Karpas-422 (cell line): ENCODE measurements at regions not wholly inside any gene's neighbourhood (a gene's known extent, or its start where the extent isn't known, plus 50 kb on each side); places are given as distances from the start of the nearest gene placed in this dataset.

ENCODE experiments used
- DNase-seq: peaks from one replicate; pipeline ENCODE4 v3.0.0-alpha.2; 2015
- H2AFZ ChIP-seq: fragments of 200-600 bp; sonication (generic); 2 replicates; pipeline ENCODE4 v1.6.1; 2014; ENCODE audit warnings: antibody characterized with exemption, low read length, mixed read lengths
- H3K27ac ChIP-seq: fragments of 200-600 bp; sonication (generic); 2 replicates; pipeline ENCODE4 v1.5.1; 2014; ENCODE audit warnings: mild to moderate bottlenecking, low read length, moderate library complexity
- H3K27me3 ChIP-seq: fragments of 200-600 bp; sonication (generic); 2 replicates; pipeline ENCODE4 v1.6.1; 2014; ENCODE audit warnings: low read length, mixed read lengths
- H3K36me3 ChIP-seq: fragments of 200-600 bp; sonication (generic); 2 replicates; pipeline ENCODE4 v1.6.1; 2014; ENCODE audit warnings: low read length, mixed read lengths; ENCODE audit not compliant: insufficient read depth
- H3K4me1 ChIP-seq: fragments of 200-600 bp; sonication (generic); 2 replicates; pipeline ENCODE4 v1.6.1; 2014; ENCODE audit warnings: mild to moderate bottlenecking, low read length, mixed read lengths
- H3K4me2 ChIP-seq: fragments of 200-600 bp; sonication (generic); 2 replicates; pipeline ENCODE4 v1.6.1; 2014; ENCODE audit warnings: low read length, low read depth, mild to moderate bottlenecking; ENCODE audit not compliant: poor library complexity, severe bottlenecking
- H3K4me3 ChIP-seq: fragments of 200-600 bp; sonication (generic); 2 replicates; pipeline ENCODE4 v1.5.1; 2014; ENCODE audit warnings: mild to moderate bottlenecking, antibody characterized with exemption, low read length, mixed read lengths
- H3K79me2 ChIP-seq: fragments of 200-600 bp; sonication (generic); 2 replicates; pipeline ENCODE4 v1.6.1; 2014; ENCODE audit warnings: mild to moderate bottlenecking, low read length, mixed read lengths
- H3K9ac ChIP-seq: fragments of 200-600 bp; sonication (generic); 2 replicates; pipeline ENCODE4 v1.6.0; 2014; ENCODE audit warnings: low read length
- H3K9me2 ChIP-seq: fragments of 200-600 bp; sonication (generic), shearing (Covaris generic); replicated peaks from 2 replicates; pipeline ENCODE4 v1.6.0; 2014; ENCODE audit warnings: mild to moderate bottlenecking, low read length, moderate library complexity; ENCODE audit not compliant: insufficient read depth
- H3K9me3 ChIP-seq: fragments of 300-700, 200-600 bp; sonication (generic); 2 replicates; pipeline ENCODE4 v1.6.1; 2014; ENCODE audit warnings: low read length, mixed read lengths
- H4K20me1 ChIP-seq: fragments of 200-600 bp; sonication (generic); 2 replicates; pipeline ENCODE4 v1.6.1; 2014; ENCODE audit warnings: mild to moderate bottlenecking, antibody characterized with exemption, low read length, low read depth; ENCODE audit not compliant: insufficient read depth

- DNase-seq, result no peak
- Histone ChIP-seq H3K27ac (no peak overlapping the region), H3K9me3 (no peaks in the 10 kb centered on the region), H4K20me1 (no peaks in the 10 kb centered on the region), H2AFZ (no peak overlapping the region), H3K4me3 (no peak overlapping the region), H3K9ac (no peak overlapping the region), H3K27me3 (no peaks in the 10 kb centered on the region), H3K79me2 (no peaks in the 10 kb centered on the region), H3K9me2 (no peaks in the 10 kb centered on the region), H3K4me1 (peaks cover 12% of the 10 kb centered on the region), H3K36me3 (no peaks in the 10 kb centered on the region), H3K4me2 (no peak overlapping the region)
Observed at GRCh38 chr22:45098056-45098455, 65.7 kb upstream of the NUP50 start.

DNA sequence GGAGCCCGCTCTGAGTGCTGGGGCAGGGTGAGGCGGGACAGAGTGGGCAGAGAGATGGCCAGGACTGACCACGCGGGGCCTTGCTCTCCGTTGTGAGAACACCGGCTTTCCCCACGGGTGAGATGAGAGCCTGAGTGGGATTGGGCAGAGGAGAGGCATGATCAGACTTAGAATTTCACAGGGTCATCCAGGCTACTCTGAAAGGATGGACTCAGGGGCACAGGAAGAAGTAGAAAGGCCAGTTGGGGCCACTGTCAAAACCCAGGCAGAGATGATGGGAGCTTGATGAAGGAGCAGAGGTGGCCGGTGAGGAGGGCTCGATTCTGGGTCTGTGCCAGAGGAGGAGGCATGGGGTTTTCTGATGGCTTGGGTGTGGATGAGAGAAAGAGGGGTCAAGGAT lies 63.8 kb upstream of the NUP50 start:
- H3K36me3 ChIP-seq, result no peaks in the 10 kb centered on the region
- H3K4me3 ChIP-seq, result no peak overlapping the region
- no peak overlapping the region for H3K27ac ChIP-seq
- H3K4me1 ChIP-seq, result peaks cover 15% of the 10 kb centered on the region
- H3K9me2 ChIP-seq, result no peaks in the 10 kb centered on the region
- H2AFZ ChIP-seq, result no peak overlapping the region
- H4K20me1 ChIP-seq, result no peaks in the 10 kb centered on the region
- H3K79me2 ChIP-seq, result no peaks in the 10 kb centered on the region
- no peak overlapping the region for H3K9ac ChIP-seq
- no peak overlapping the region for H3K4me2 ChIP-seq
- DNase-seq, result no peak
- no peaks in the 10 kb centered on the region for H3K9me3 ChIP-seq
- no peaks in the 10 kb centered on the region for H3K27me3 ChIP-seq

DNA sequence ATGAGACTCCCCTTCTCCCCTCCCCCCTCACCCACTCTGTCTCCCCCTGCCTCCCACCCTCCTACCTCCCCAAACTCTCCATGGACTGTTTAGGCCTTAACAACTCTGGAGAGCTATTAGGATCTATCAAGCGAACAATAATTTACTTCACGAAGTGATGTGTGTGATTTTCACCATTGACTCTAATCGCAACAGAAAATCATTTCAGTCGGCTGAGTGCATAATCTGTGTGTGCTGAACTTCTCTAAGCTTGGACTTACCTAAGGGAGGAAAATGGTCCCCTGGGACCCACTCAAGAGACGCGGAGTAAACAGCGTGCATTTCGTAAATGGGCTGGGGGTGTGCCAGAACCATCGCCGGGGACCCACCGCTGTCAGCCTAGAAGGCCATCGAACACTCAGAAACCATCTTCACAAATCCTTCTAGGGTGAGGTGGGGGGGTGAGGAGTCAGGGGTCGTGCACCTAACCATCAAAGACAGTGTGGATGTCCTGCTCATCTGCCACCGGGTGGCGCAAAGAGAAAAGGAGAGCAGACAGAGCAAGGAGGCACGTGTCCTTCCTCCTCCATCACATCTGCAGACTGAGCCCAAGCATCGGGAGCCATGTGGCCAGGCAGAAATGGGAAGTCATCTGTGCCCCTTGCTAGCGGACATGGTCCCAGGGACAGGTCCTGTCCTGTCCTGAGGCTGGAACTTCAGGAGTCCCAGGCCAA lies 62.1 kb upstream of the NUP50 start:
- no peak overlapping the region for H3K4me2 ChIP-seq

GRCh38 chr22:45102896-45103420 lies 60.8 kb upstream of the NUP50 start:
- peak; percentile 58 for DNase-seq

More for the DNA sequence above, 62.1 kb upstream of the NUP50 start:
- peak overlapping the region; percentile 27; the same call in 1 of the 2 replicates for H3K9ac ChIP-seq
- no peaks in the 10 kb centered on the region for H3K36me3 ChIP-seq
- H3K9me3 ChIP-seq, result no peaks in the 10 kb centered on the region
- H3K27me3 ChIP-seq, result no peaks in the 10 kb centered on the region
- H3K27ac ChIP-seq, result no peak overlapping the region
- H2AFZ ChIP-seq, result 0 out of 2 replicates have a peak overlapping the region, but pooled peaks have one; percentile 62
- no peaks in the 10 kb centered on the region for H4K20me1 ChIP-seq
- peaks cover 15% of the 10 kb centered on the region for H3K4me1 ChIP-seq
- no peaks in the 10 kb centered on the region for H3K9me2 ChIP-seq
- H3K79me2 ChIP-seq, result no peaks in the 10 kb centered on the region
- no peak overlapping the region for H3K4me3 ChIP-seq
- peak; percentile 89 for DNase-seq

GRCh38 chr22:45103756-45104155 lies 60.0 kb upstream of the NUP50 start:
- no peaks in the 10 kb centered on the region for H3K79me2 ChIP-seq
- H3K4me2 ChIP-seq, result no peak overlapping the region
- no peaks in the 10 kb centered on the region for H3K9me3 ChIP-seq
- H3K4me1 ChIP-seq, result peaks cover 15% of the 10 kb centered on the region
- no peaks in the 10 kb centered on the region for H3K27me3 ChIP-seq
- no peak overlapping the region for H3K4me3 ChIP-seq
- no peaks in the 10 kb centered on the region for H3K9me2 ChIP-seq
- H3K27ac ChIP-seq, result no peak overlapping the region
- no peak overlapping the region for H3K9ac ChIP-seq
- no peaks in the 10 kb centered on the region for H4K20me1 ChIP-seq
- no peak overlapping the region for H2AFZ ChIP-seq
- H3K36me3 ChIP-seq, result no peaks in the 10 kb centered on the region
- DNase-seq, result no peak

More at GRCh38 chr22:45102896-45103420, 60.8 kb upstream of the NUP50 start:
- H3K9ac ChIP-seq, result 0 out of 2 replicates have a peak overlapping the region, but pooled peaks have one; percentile 12
- H3K9me2 ChIP-seq, result no peaks in the 10 kb centered on the region
- H2AFZ ChIP-seq, result peak overlapping the region; percentile 71
- no peak overlapping the region for H3K27ac ChIP-seq
- H3K4me2 ChIP-seq, result no peak overlapping the region
- H4K20me1 ChIP-seq, result no peaks in the 10 kb centered on the region
- H3K9me3 ChIP-seq, result no peaks in the 10 kb centered on the region
- H3K4me3 ChIP-seq, result no peak overlapping the region
- H3K27me3 ChIP-seq, result no peaks in the 10 kb centered on the region
- no peaks in the 10 kb centered on the region for H3K79me2 ChIP-seq
- no peaks in the 10 kb centered on the region for H3K36me3 ChIP-seq
- H3K4me1 ChIP-seq, result peaks cover 15% of the 10 kb centered on the region

GRCh38 chr22:45104313-45104712 lies 59.4 kb upstream of the NUP50 start:
- H3K9me3 ChIP-seq, result no peaks in the 10 kb centered on the region
- H2AFZ ChIP-seq, result no peak overlapping the region
- H3K4me1 ChIP-seq, result peaks cover 15% of the 10 kb centered on the region
- H3K27ac ChIP-seq, result no peak overlapping the region
- no peaks in the 10 kb centered on the region for H4K20me1 ChIP-seq
- H3K27me3 ChIP-seq, result no peaks in the 10 kb centered on the region
- no peaks in the 10 kb centered on the region for H3K36me3 ChIP-seq
- no peak overlapping the region for H3K4me2 ChIP-seq
- H3K9me2 ChIP-seq, result no peaks in the 10 kb centered on the region
- H3K79me2 ChIP-seq, result no peaks in the 10 kb centered on the region
- no peak overlapping the region for H3K9ac ChIP-seq
- DNase-seq, result no peak
- H3K4me3 ChIP-seq, result no peak overlapping the region

- H3K27ac ChIP-seq, result no peak overlapping the region
- H2AFZ ChIP-seq, result no peak overlapping the region
- DNase-seq, result no peak
- no peaks in the 10 kb centered on the region for H3K79me2 ChIP-seq
- no peaks in the 10 kb centered on the region for H3K9me2 ChIP-seq
- no peaks in the 10 kb centered on the region for H4K20me1 ChIP-seq
- no peaks in the 10 kb centered on the region for H3K9me3 ChIP-seq
- peaks cover 15% of the 10 kb centered on the region for H3K4me1 ChIP-seq
- no peak overlapping the region for H3K4me3 ChIP-seq
- H3K9ac ChIP-seq, result no peak overlapping the region
- H3K36me3 ChIP-seq, result no peaks in the 10 kb centered on the region
- H3K4me2 ChIP-seq, result no peak overlapping the region
- no peaks in the 10 kb centered on the region for H3K27me3 ChIP-seq
Observed at GRCh38 chr22:45105281-45105702, 58.4 kb upstream of the NUP50 start.

DNA sequence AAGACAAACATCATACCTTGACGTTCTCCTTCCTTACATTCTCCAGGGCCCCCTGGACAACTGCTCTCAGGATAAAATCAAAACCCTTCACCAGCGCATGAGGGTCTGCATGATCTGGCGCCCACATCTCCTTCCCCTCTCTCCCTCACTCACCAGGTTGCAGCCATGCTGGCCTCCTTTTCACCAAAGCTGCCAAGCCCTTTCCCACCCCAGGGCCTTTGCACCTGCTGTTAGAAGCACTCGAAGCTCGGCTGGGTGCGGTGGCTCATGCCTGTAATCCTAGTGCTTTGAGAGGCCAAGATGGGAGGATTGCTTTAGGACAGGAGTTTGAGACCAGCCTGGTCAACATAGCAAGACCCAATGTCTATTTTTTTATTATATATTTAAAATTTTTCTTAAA lies 56.1 kb upstream of the NUP50 start:
- DNase-seq, result no peak
- Histone ChIP-seq H3K79me2 (no peaks in the 10 kb centered on the region), H3K27me3 (no peaks in the 10 kb centered on the region), H3K36me3 (no peaks in the 10 kb centered on the region), H3K4me3 (no peak overlapping the region), H3K27ac (no peak overlapping the region), H4K20me1 (no peaks in the 10 kb centered on the region), H3K9me2 (no peaks in the 10 kb centered on the region), H3K4me2 (no peak overlapping the region), H3K9me3 (no peaks in the 10 kb centered on the region), H3K9ac (no peak overlapping the region), H2AFZ (no peak overlapping the region), H3K4me1 (peaks cover 7% of the 10 kb centered on the region)
